Liver (tissue), 8 donors: ENCODE measurements at regions not wholly inside any gene's neighbourhood (a gene's known extent, or its start where the extent isn't known, plus 50 kb on each side); places are given as distances from the start of the nearest gene placed in this dataset.

Experiments
- DNase-seq: peaks from one replicate; pipeline ENCODE4 v3.0.0-alpha.2; 2017; ENCODE audit warnings: low spot score
- H3K27ac ChIP-seq, 2 donors: one replicate each; pipeline ENCODE4 v1.7.0; 2013; ENCODE audit warnings: inconsistent platforms in 2 of 2, low read length in 2 of 2, control low read depth in 1 of 2, low read depth in 1 of 2, mild to moderate bottlenecking in 1 of 2
- H3K27me3 ChIP-seq, 4 donors: one replicate each; pipeline versions ENCODE4 v1.6.1 to v1.7.0; 2013; ENCODE audit warnings: low read length in 3 of 4, inconsistent platforms in 1 of 4, mild to moderate bottlenecking in 1 of 4, moderate library complexity in 1 of 4; ENCODE audit not compliant: control insufficient read depth in 4 of 4, insufficient read depth in 4 of 4
- H3K36me3 ChIP-seq, 4 donors: one replicate each; pipeline versions ENCODE4 v1.6.1 to v1.7.0; 2013; ENCODE audit warnings: low read length in 3 of 4, mild to moderate bottlenecking in 3 of 4, low read depth in 1 of 4, moderate library complexity in 1 of 4; ENCODE audit not compliant: control insufficient read depth in 4 of 4, insufficient read depth in 3 of 4
- H3K4me1 ChIP-seq, 4 donors: one replicate each; pipeline versions ENCODE4 v1.6.1 to v1.7.0; 2013; ENCODE audit warnings: low read length in 3 of 4, mild to moderate bottlenecking in 3 of 4, moderate library complexity in 1 of 4; ENCODE audit not compliant: control insufficient read depth in 4 of 4, insufficient read depth in 4 of 4
- H3K4me3 ChIP-seq, 3 donors: one replicate each; pipeline versions ENCODE4 v1.6.1 to v1.7.0; 2013; ENCODE audit warnings: low read length in 3 of 3, control low read depth in 1 of 3, low read depth in 1 of 3, mild to moderate bottlenecking in 1 of 3
- H3K9ac ChIP-seq, 2 donors: one replicate each; pipeline ENCODE4 v1.7.0; 2013; ENCODE audit warnings: low read length in 2 of 2, mild to moderate bottlenecking in 2 of 2, moderate library complexity in 2 of 2, control low read depth in 1 of 2, low read depth in 1 of 2
- H3K9me3 ChIP-seq, 4 donors: one replicate each; pipeline versions ENCODE4 v1.6.1 to v1.7.0; 2013; ENCODE audit warnings: low read length in 3 of 4; ENCODE audit not compliant: control insufficient read depth in 4 of 4
- ATF3 ChIP-seq: IDR thresholded peaks from 2 replicates; pipeline ENCODE4 v1.6.1; 2016; ENCODE audit warnings: antibody characterized with exemption
- CTCF ChIP-seq: fragments of 150-350 bp; IDR thresholded peaks from 2 replicates; pipeline ENCODE4 v1.5.1; 2017; ENCODE audit warnings: improper control_type of control experiment, low read depth, low read length; ENCODE audit not compliant: missing input control
- FOXA1 ChIP-seq: IDR thresholded peaks from 2 replicates; pipeline ENCODE4 v1.6.1; 2016; ENCODE audit warnings: antibody characterized with exemption
- FOXA2 ChIP-seq: IDR thresholded peaks from 2 replicates; pipeline ENCODE4 v1.6.1; 2016; ENCODE audit warnings: antibody characterized with exemption
- GABPA ChIP-seq, 2 donors: IDR thresholded peaks in 1 of 2; conservative IDR thresholded peaks in 1 of 2; 2 replicates each; pipeline ENCODE4 v1.6.1; 2016; ENCODE audit warnings: antibody characterized with exemption in 2 of 2, mild to moderate bottlenecking in 1 of 2, moderate library complexity in 1 of 2
- HNF4A ChIP-seq, 2 donors: conservative IDR thresholded peaks; 2 replicates each; pipeline ENCODE4 v1.6.1; 2016; ENCODE audit warnings: antibody characterized with exemption in 2 of 2, mild to moderate bottlenecking in 2 of 2
- HNF4G ChIP-seq: IDR thresholded peaks from 2 replicates; pipeline ENCODE4 v1.6.1; 2016; ENCODE audit warnings: antibody characterized with exemption
- JUND ChIP-seq, 2 donors: IDR thresholded peaks; 2 replicates each; pipeline ENCODE4 v1.6.1; 2016; ENCODE audit warnings: antibody characterized with exemption in 2 of 2
- MAX ChIP-seq: IDR thresholded peaks from 2 replicates; pipeline ENCODE4 v1.6.1; 2016; ENCODE audit warnings: antibody characterized with exemption
- NR2F2 ChIP-seq: IDR thresholded peaks from 2 replicates; pipeline ENCODE4 v1.6.1; 2016; ENCODE audit warnings: antibody characterized with exemption
- RAD21 ChIP-seq, 2 donors: IDR thresholded peaks; 2 replicates each; pipeline ENCODE4 v1.6.1; 2016; ENCODE audit warnings: antibody characterized with exemption in 2 of 2, mild to moderate bottlenecking in 2 of 2
- REST ChIP-seq: IDR thresholded peaks from 2 replicates; pipeline ENCODE4 v1.6.1; 2016; ENCODE audit warnings: antibody characterized with exemption, mild to moderate bottlenecking
- RXRA ChIP-seq, 2 donors: IDR thresholded peaks; 2 replicates each; pipeline ENCODE4 v1.6.1; 2017 to 2018; ENCODE audit warnings: antibody characterized with exemption in 2 of 2, mild to moderate bottlenecking in 1 of 2
- SP1 ChIP-seq: IDR thresholded peaks from 2 replicates; pipeline ENCODE4 v1.6.1; 2018; ENCODE audit warnings: antibody characterized with exemption, mild to moderate bottlenecking
- TAF1 ChIP-seq: conservative IDR thresholded peaks from 2 replicates; pipeline ENCODE4 v1.6.1; 2016; ENCODE audit warnings: antibody characterized with exemption, mild to moderate bottlenecking
- YY1 ChIP-seq: IDR thresholded peaks from 2 replicates; pipeline ENCODE4 v1.6.1; 2016; ENCODE audit warnings: antibody characterized with exemption, mild to moderate bottlenecking
- ZBTB33 ChIP-seq: IDR thresholded peaks from 2 replicates; pipeline ENCODE4 v1.6.1; 2016; ENCODE audit warnings: antibody characterized with exemption
- WGBS: extraction: QIAGEN DNeasy Blood & Tissue Kit; methylation state at CpG from one replicate; pipeline ENCODE4 v1.1.7; 2013; 5-methylcytosine and 5-hydroxymethylcytosine counted together
- donor health status: healthy.
- donor health status: healthy.
- donor health status: healthy.
- donor health status: healthy.
- donor health status: healthy.

- peak; percentile 54 to 64 for TF ChIP-seq HNF4A (conservative IDR thresholded peaks at IDR 0.05)
- peak; percentile 26 for TF ChIP-seq SP1
- TF ChIP-seq MAX, result no peak
- peak in 1 of 2 donors; percentile 8 for TF ChIP-seq RXRA (IDR thresholded peaks at IDR 0.05)
- Histone ChIP-seq H3K9ac (no peak overlapping the region), H3K27me3 (no peaks in the 10 kb centered on the region), H3K36me3 (no peaks in the 10 kb centered on the region), H3K9me3 (no peaks in the 10 kb centered on the region), H3K4me1 (peaks cover 8 to 25% (median 20%) of the 10 kb centered on the region in 4 donors), H3K27ac (no peak overlapping the region), H3K4me3 (no peak overlapping the region)
- no peak for DNase-seq
- WGBS, result 68% methylated on average over 12 of the region's 12 CpGs
These were observed 92.2 kb downstream of the TEX51 start for GRCh38 chr2:126990605-126991532.

GRCh38 chr2:126994340-126994777 lies 95.7 kb downstream of the TEX51 start:
- no peak overlapping the region for H3K9ac ChIP-seq
- TF ChIP-seq TAF1 (no peak), NR2F2 (peak; percentile 14)
- H3K4me3 ChIP-seq, result no peak overlapping the region
- no peaks in the 10 kb centered on the region for H3K27me3 ChIP-seq
- DNase-seq, result no peak
- H3K27ac ChIP-seq, result no peak overlapping the region
- H3K4me1 ChIP-seq, result peaks cover 11 to 43% (median 36%) of the 10 kb centered on the region in 4 donors
- WGBS, result 83% methylated on average over 2 of the region's 2 CpGs
- H3K36me3 ChIP-seq, result no peaks in the 10 kb centered on the region
- H3K9me3 ChIP-seq, result no peaks in the 10 kb centered on the region

GRCh38 chr2:126995621-126996377 lies 97.1 kb downstream of the TEX51 start:
- Histone ChIP-seq H3K27me3 (no peaks in the 10 kb centered on the region), H3K4me1 (peaks cover 11 to 33% (median 27%) of the 10 kb centered on the region in 4 donors), H3K9me3 (no peaks in the 10 kb centered on the region), H3K36me3 (no peaks in the 10 kb centered on the region), H3K4me3 (no peak overlapping the region), H3K9ac (peak overlapping the region in 1 of 2 donors; percentile 36), H3K27ac (peak overlapping the region; percentile 55 to 72)
- 50% methylated on average over 5 of the region's 5 CpGs for WGBS
- no peak for DNase-seq
- TF ChIP-seq MAX (no peak), FOXA1 (no peak), HNF4A (conservative IDR thresholded peaks at IDR 0.05) (no peak), REST (no peak), FOXA2 (no peak), HNF4G (no peak), ZBTB33 (no peak), GABPA (IDR thresholded peaks at IDR 0.05 in 1 of 2, conservative IDR thresholded peaks at IDR 0.05 in 1 of 2) (no peak), YY1 (no peak), JUND (IDR thresholded peaks at IDR 0.05) (no peak), ATF3 (no peak), RAD21 (IDR thresholded peaks at IDR 0.05) (no peak), CTCF (no peak), RXRA (IDR thresholded peaks at IDR 0.05) (no peak), TAF1 (no peak), NR2F2 (no peak), SP1 (no peak)
